Mesendoderm (in vitro differentiated cells): ENCODE measurements at regions not wholly inside any gene's neighbourhood (a gene's known extent, or its start where the extent isn't known, plus 50 kb on each side); places are given as distances from the start of the nearest gene placed in this dataset.
"Not testable (repeated sequence)": the region's sequence is repeated elsewhere in the genome, so short reads cannot be mapped to it uniquely, and the experiment has no call there.

Experiments
- DNase-seq: peaks from one replicate; pipeline ENCODE4 v3.0.0; 2013
- H2AK5ac ChIP-seq: 2 replicates; pipeline ENCODE4 v1.6.1; 2013; ENCODE audit warnings: low read length, inconsistent platforms
- H2BK120ac ChIP-seq: 2 replicates; pipeline ENCODE4 v1.6.1; 2013; ENCODE audit warnings: low read depth, mild to moderate bottlenecking, low read length, moderate library complexity, mixed read lengths
- H2BK15ac ChIP-seq: replicated peaks from 2 replicates; pipeline ENCODE4 v1.6.1; 2013; ENCODE audit warnings: low read depth, mild to moderate bottlenecking, moderate library complexity
- H2BK5ac ChIP-seq: 2 replicates; pipeline ENCODE4 v1.6.1; 2013; ENCODE audit warnings: low read length, inconsistent platforms
- H3K18ac ChIP-seq: 2 replicates; pipeline ENCODE4 v1.6.1; 2013; ENCODE audit warnings: mild to moderate bottlenecking, low read length, mixed read lengths
- H3K23ac ChIP-seq: one replicate; pipeline ENCODE4 v1.6.1; 2013; ENCODE audit warnings: low read length
- H3K27ac ChIP-seq: 2 replicates; pipeline ENCODE4 v1.5.1; 2013; ENCODE audit warnings: low read depth, mild to moderate bottlenecking, inconsistent platforms, low read length, moderate library complexity
- H3K27me3 ChIP-seq: 2 replicates; pipeline ENCODE4 v1.6.1; 2013; ENCODE audit warnings: low read length, control low read depth, mild to moderate bottlenecking, inconsistent platforms; ENCODE audit not compliant: insufficient read depth, poor library complexity
- H3K36me3 ChIP-seq: 2 replicates; pipeline ENCODE4 v1.6.1; 2013; ENCODE audit warnings: low read length, inconsistent platforms; ENCODE audit not compliant: control insufficient read depth, insufficient read depth
- H3K4ac ChIP-seq: one replicate; pipeline ENCODE4 v1.6.1; 2013; ENCODE audit warnings: low read depth, mild to moderate bottlenecking, low read length, moderate library complexity
- H3K4me1 ChIP-seq: 2 replicates; pipeline ENCODE4 v1.6.1; 2013; ENCODE audit warnings: low read depth, low read length, inconsistent platforms; ENCODE audit not compliant: control insufficient read depth
- H3K4me2 ChIP-seq: 2 replicates; pipeline ENCODE4 v1.6.1; 2013; ENCODE audit warnings: low read length
- H3K4me3 ChIP-seq: 2 replicates; pipeline ENCODE4 v1.5.1; 2013; ENCODE audit warnings: mild to moderate bottlenecking, low read length
- H3K56ac ChIP-seq: one replicate; pipeline ENCODE4 v1.6.1; 2013; ENCODE audit warnings: low read length
- H3K79me1 ChIP-seq: 2 replicates; pipeline ENCODE4 v1.6.1; 2013; ENCODE audit warnings: low read length, inconsistent platforms
- H3K79me2 ChIP-seq: 2 replicates; pipeline ENCODE4 v1.6.1; 2013; ENCODE audit warnings: mild to moderate bottlenecking, low read length; ENCODE audit not compliant: control insufficient read depth, insufficient read depth
- H3K9ac ChIP-seq: 2 replicates; pipeline ENCODE4 v1.6.1; 2013; ENCODE audit warnings: low read length, inconsistent platforms
- H4K5ac ChIP-seq: one replicate; pipeline ENCODE4 v1.6.1; 2013; ENCODE audit warnings: low read length
- H4K8ac ChIP-seq: one replicate; pipeline ENCODE4 v1.6.1; 2013; ENCODE audit warnings: low read depth, mild to moderate bottlenecking, control low read depth, low read length, moderate library complexity
- WGBS: extraction: QIAGEN DNeasy Blood & Tissue Kit; methylation state at CpG from one replicate; pipeline ENCODE4 v1.1.7; 2013; ENCODE audit warnings: low lambda C conversion rate, missing lambda C conversion rate; ENCODE audit not compliant: insufficient coverage; ENCODE audit errors: extremely low coverage; 5-methylcytosine and 5-hydroxymethylcytosine counted together

- not testable (repeated sequence) for H2AK5ac ChIP-seq, H3K18ac ChIP-seq, H2BK5ac ChIP-seq, H2BK120ac ChIP-seq, H3K4me3 ChIP-seq, H3K27me3 ChIP-seq, H4K8ac ChIP-seq, H3K79me1 ChIP-seq, H3K9ac ChIP-seq, H4K5ac ChIP-seq, H3K4me1 ChIP-seq, H3K56ac ChIP-seq, H3K27ac ChIP-seq, H2BK15ac ChIP-seq, H3K4ac ChIP-seq, DNase-seq, H3K36me3 ChIP-seq, H3K23ac ChIP-seq, H3K4me2 ChIP-seq, H3K79me2 ChIP-seq
- no CpG with 5 or more reads among the region's 5 CpGs for whole genome bisulfite sequencing
Observed at GRCh38 chr20:29516847-29517246, 1740.6 kb upstream of the DEFB115 start.

DNA sequence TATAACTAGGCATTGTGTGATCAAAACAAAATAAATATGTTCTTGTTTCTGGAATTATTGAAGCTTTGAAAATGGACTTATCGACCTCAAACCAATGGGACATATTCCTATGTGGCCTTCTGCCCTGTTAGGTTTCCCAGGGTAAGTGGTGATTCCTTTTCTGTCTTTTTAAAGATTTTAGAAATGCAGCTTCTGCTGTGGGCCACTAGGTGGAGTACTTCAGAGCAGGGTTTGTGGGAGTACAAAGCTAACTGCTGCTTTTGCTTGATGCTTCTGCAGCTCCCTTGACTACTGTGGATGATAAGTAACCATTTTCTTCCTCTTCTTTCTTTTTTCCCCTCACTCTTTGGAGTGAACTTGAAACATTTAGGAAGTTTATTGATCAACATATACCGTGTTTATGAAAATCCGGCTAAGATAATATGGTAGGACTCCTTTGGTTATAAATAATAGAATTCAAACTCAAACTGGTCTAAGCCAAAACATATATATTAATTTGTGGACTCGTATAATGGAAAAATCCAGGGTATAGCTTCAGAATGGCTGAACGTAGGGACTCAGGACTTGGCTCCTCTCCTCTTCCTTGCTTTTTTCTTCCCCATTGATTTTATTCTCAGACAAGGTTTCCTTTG lies 1737.7 kb upstream of the DEFB115 start:
- not testable (repeated sequence) for H3K27ac ChIP-seq, H2BK5ac ChIP-seq, H3K27me3 ChIP-seq, H2BK15ac ChIP-seq, H3K4me2 ChIP-seq, H4K8ac ChIP-seq, H3K23ac ChIP-seq, H3K4ac ChIP-seq, H3K18ac ChIP-seq, H3K79me2 ChIP-seq, H3K4me3 ChIP-seq, H3K4me1 ChIP-seq, H2BK120ac ChIP-seq, H2AK5ac ChIP-seq, H3K9ac ChIP-seq, H4K5ac ChIP-seq, H3K36me3 ChIP-seq, H3K56ac ChIP-seq, H3K79me1 ChIP-seq
- no CpG with 5 or more reads among the region's 5 CpGs for WGBS
- DNase-seq, result peak; percentile 1

DNA sequence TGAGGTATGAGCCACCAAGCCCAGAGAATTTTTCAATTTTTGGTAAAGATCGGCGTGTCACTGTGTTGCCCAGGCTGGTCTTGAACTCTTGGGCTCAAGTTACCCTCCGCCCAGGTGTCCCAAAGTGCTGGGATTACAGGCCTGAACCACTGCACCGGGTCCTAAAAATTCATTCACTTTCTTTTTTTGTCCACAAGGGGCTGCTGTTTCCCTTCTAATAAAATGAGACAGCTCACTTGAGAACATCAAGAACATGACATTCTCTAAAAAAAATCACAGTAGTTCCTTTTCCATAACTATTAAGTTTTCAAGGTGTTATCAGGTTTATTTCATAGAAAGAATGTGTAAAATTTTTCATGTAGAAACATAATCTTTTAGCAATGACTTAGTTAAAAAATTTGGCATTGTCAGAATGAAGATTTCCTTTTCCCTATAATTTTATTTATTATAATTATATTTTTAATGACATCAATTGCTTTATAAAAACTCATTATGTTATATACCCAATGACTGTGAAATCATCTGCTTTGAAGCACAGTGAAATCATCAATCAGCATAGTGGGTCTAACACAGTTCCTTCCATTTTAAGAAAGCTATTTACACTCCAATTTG lies 1723.8 kb upstream of the DEFB115 start:
- not testable (repeated sequence) for H3K36me3 ChIP-seq, H3K9ac ChIP-seq, H2BK120ac ChIP-seq, H3K79me2 ChIP-seq, H3K18ac ChIP-seq, H2AK5ac ChIP-seq, H3K56ac ChIP-seq, H3K4me3 ChIP-seq, H2BK15ac ChIP-seq, H3K4ac ChIP-seq, H4K8ac ChIP-seq, H3K27ac ChIP-seq, H3K79me1 ChIP-seq, H3K4me1 ChIP-seq, H3K27me3 ChIP-seq, H3K23ac ChIP-seq, H4K5ac ChIP-seq, H3K4me2 ChIP-seq, H2BK5ac ChIP-seq
- WGBS, result no CpG with 5 or more reads among the region's 4 CpGs
- DNase-seq, result peak; percentile 22

DNA sequence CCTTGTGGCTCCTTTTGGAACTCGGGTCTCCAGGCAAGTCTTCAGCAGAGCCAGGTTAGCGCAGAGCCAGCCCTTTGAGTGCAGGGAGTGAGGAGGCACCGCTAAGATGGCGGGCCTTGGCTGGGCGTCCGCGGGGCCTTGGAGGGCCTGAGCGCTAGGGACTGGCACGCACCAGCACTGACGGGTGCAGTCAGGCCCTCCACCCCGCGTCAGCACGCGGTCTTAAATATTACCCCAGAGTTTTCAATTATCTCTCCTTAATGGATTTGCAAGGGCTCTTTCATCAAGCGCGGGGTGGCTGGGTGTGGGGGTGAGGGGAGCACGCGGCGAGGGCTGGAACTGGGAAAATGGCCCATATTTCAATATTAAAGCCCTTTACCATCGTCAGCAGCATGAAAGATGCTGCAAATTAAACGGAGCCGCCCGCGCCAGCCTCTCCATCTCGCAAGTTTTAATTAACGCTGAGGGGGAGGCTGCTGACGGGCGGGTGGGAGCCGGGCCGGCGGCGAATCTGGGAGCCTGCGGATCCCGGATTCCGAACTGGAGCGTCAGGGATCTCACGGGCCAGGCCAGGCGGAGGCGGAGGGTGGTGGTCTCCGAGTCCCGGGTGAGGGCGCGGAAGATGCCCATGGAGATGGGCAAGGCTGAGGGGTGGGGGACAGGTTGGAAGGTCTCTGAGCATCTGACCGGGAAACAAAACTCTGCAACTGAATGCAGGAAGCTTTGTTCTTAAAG lies 1690.4 kb upstream of the DEFB115 start:
- not testable (repeated sequence) for H3K18ac ChIP-seq, H2BK120ac ChIP-seq, H3K4me2 ChIP-seq, H2AK5ac ChIP-seq, H2BK5ac ChIP-seq, H3K79me2 ChIP-seq, H3K4me1 ChIP-seq, H3K56ac ChIP-seq, H3K27ac ChIP-seq, H3K4ac ChIP-seq, H4K8ac ChIP-seq, H4K5ac ChIP-seq, H3K36me3 ChIP-seq, H3K79me1 ChIP-seq, H3K23ac ChIP-seq, H3K9ac ChIP-seq, DNase-seq, H2BK15ac ChIP-seq, H3K27me3 ChIP-seq, H3K4me3 ChIP-seq
- no CpG with 5 or more reads among the region's 44 CpGs for WGBS

DNA sequence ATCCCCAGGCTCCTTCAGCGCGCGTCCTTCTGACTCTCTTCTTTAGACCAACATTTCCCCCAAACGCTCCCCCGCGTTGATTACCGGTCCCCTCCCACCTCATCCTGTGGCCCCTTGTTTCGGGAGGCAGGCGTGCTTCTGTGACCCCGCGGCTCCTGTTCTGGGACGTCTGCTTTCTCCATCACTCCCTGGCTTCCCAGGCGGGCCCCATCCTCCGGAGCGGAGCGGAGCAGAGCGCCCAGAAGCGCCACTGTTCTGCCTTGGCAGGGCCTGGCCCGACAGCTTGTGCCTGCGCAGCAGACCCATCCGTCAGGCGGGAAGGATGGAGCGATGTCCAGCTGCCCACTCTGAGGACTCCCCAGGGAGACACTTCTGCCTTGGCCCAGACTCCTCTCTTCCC lies 1689.8 kb upstream of the DEFB115 start:
- no CpG with 5 or more reads among the region's 23 CpGs for WGBS
- not testable (repeated sequence) for H3K23ac ChIP-seq, H3K27ac ChIP-seq, H3K79me2 ChIP-seq, H2BK120ac ChIP-seq, H3K56ac ChIP-seq, H3K4me3 ChIP-seq, DNase-seq, H3K79me1 ChIP-seq, H3K4me1 ChIP-seq, H4K8ac ChIP-seq, H3K36me3 ChIP-seq, H3K9ac ChIP-seq, H2BK15ac ChIP-seq, H4K5ac ChIP-seq, H2BK5ac ChIP-seq, H3K18ac ChIP-seq, H2AK5ac ChIP-seq, H3K4ac ChIP-seq, H3K27me3 ChIP-seq, H3K4me2 ChIP-seq
